ENCODE measurements at regions not wholly inside any gene's neighbourhood (a gene's known extent, or its start where the extent isn't known, plus 50 kb on each side); places are given as distances from the start of the nearest gene placed in this dataset.
"Not testable (repeated sequence)": the region's sequence is repeated elsewhere in the genome, so short reads cannot be mapped to it uniquely, and the experiment has no call there.

- TF ChIP-seq SREBF2 (IDR thresholded peaks at IDR 0.05): no peak
- TF ChIP-seq POLR2A (IDR thresholded peaks at IDR 0.05; ENCODE audit: low read length): no peak
- TF ChIP-seq PBX3 (IDR thresholded peaks at IDR 0.05): no peak
- TF ChIP-seq CEBPB (IDR thresholded peaks at IDR 0.05): no peak
- TF ChIP-seq HOXA7 (CRISPR knock-in tag; IDR thresholded peaks at IDR 0.05): no peak
- TF ChIP-seq HEYL (CRISPR knock-in tag; IDR thresholded peaks at IDR 0.05): no peak
- TF ChIP-seq FOSL2 (IDR thresholded peaks at IDR 0.05): no peak
- no peak for TF ChIP-seq FOSL2 (CRISPR knock-in tag; IDR thresholded peaks at IDR 0.05)
- no peak for TF ChIP-seq RARB (CRISPR knock-in tag; IDR thresholded peaks at IDR 0.05)
- FAIRE-seq (no peak), DNase-seq (ENCODE audit: low read depth in 1 of 2, low spot score in 1 of 2) (no peak), ATAC-seq (no peak)
- ChIA-PET CTCF (no interaction called here), POLR2A (no interaction called here)
- H3K4me1 ChIP-seq: no peaks in the 10 kb centered on the region
- no peaks in the 10 kb centered on the region for H3K9me3 ChIP-seq
- no peak overlapping the region for H3K4me2 ChIP-seq
- H3K27ac ChIP-seq: no peak overlapping the region
- H3K4me3 ChIP-seq: no peak overlapping the region
- WGBS (ENCODE audit: missing lambda C conversion rate): 11% methylated on average over 2 of the region's 2 CpGs
Observed at GRCh38 chr5:82436291-82436690, 158.1 kb upstream of the RPS23 start.

DNA sequence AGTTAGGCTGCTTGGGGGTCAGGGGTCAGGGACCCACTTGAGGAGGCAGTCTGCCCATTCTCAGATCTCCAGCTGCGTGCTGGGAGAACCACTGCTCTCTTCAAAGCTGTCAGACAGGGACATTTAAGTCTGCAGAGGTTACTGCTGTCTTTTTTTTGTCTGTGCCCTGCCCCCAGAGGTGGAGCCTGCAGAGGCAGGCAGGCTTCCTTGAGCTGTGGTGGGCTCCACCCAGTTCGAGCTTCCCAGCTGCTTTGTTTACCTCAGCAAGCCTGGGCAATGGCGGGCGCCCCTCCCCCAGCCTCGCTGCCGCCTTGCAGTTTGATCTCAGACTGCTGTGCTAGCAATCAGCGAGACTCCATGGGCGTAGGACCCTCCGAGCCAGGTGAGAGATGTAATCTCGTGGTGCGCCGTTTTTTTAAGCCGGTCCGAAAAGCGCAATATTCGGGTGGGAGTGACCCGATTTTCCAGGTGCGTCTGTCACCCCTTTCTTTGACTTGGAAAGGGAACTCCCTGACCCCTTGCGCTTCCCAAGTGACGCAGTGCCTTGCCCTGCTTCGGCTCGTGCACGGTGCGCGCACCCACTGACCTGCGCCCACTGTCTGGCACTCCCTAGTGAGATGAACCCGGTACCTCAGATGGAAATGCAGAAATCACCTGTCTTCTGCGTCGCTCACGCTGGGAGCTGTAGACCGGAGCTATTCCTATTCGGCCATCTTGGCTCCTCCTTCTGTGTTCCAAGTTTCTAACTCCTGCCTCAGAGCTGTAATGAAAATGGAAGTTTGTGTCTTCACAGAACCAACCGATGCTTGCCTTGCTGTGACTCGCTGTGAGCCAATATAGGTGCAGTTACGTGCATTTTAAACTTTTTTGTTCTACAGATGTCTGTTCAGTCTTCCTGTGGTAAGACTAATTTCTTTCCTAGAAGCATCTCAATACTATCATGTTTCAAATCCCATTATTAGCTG, 156.8 kb upstream of the RPS23 start:
- ATAC-seq, FAIRE-seq: not testable (repeated sequence)
- 70% methylated on average over 22 of the region's 35 CpGs for WGBS (ENCODE audit: missing lambda C conversion rate)

DNA sequence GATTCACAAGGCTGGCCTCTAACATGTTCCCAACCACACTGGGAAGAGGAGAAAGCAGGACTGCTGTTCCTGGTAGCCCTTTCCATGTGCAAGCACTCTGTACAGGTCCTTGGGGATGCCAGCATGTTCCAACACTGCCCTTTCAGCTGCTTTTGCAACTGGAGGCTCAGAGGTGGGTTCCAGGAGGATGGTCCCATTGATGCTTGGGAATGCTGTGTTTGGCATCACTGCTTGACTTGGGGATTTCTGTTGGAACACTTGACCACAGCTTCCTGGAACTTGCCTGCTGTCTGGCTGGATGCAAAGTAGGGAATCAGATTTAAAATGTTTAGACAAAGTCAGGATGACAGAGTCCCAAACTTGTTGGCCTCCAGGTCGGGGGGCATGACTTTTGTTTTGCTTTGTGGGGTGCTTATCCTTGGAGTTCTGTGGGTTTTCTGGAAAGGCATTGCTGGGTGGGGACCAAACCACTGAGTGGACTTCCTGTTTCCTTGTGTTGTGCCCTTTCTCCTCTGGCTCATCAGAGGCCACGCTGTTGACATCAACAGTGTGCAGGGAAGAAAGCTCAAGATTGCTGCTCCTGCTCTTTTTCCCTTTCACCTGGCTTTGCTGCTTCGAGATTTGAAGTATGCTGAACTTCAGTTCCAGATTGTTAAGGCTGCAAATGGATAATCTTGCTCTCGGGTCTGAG, 148.5 kb upstream of the RPS23 start:
- TF ChIP-seq BHLHE40 (IDR thresholded peaks at IDR 0.05; ENCODE audit: low read depth, low read length) (no peak), CEBPB (IDR thresholded peaks at IDR 0.05) (no peak), SREBF2 (IDR thresholded peaks at IDR 0.05) (no peak), PHF8 (IDR thresholded peaks at IDR 0.05; ENCODE audit: borderline replicate concordance, low read depth) (no peak), ZC3H11A (IDR thresholded peaks at IDR 0.05) (no peak), RFX5 (IDR thresholded peaks at IDR 0.05) (no peak), ZSCAN20 (CRISPR knock-in tag; IDR thresholded peaks at IDR 0.05) (no peak), RARB (CRISPR knock-in tag; IDR thresholded peaks at IDR 0.05) (no peak), FOSL2 (IDR thresholded peaks at IDR 0.05) (no peak), FOSL2 (CRISPR knock-in tag; IDR thresholded peaks at IDR 0.05) (no peak), HOXB5 (CRISPR knock-in tag; IDR thresholded peaks at IDR 0.05) (no peak), EHF (CRISPR knock-in tag; IDR thresholded peaks at IDR 0.05) (no peak), EP300 (IDR thresholded peaks at IDR 0.05) (no peak), PBX3 (IDR thresholded peaks at IDR 0.05) (no peak), CBX8 (IDR thresholded peaks at IDR 0.05) (no peak)
- TF ChIP-seq, protein P1, sequence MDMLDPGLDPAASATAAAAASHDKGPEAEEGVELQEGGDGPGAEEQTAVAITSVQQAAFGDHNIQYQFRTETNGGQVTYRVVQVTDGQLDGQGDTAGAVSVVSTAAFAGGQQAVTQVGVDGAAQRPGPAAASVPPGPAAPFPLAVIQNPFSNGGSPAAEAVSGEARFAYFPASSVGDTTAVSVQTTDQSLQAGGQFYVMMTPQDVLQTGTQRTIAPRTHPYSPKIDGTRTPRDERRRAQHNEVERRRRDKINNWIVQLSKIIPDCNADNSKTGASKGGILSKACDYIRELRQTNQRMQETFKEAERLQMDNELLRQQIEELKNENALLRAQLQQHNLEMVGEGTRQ (IDR thresholded peaks at IDR 0.05): no peak
- TF ChIP-seq, protein P2, sequence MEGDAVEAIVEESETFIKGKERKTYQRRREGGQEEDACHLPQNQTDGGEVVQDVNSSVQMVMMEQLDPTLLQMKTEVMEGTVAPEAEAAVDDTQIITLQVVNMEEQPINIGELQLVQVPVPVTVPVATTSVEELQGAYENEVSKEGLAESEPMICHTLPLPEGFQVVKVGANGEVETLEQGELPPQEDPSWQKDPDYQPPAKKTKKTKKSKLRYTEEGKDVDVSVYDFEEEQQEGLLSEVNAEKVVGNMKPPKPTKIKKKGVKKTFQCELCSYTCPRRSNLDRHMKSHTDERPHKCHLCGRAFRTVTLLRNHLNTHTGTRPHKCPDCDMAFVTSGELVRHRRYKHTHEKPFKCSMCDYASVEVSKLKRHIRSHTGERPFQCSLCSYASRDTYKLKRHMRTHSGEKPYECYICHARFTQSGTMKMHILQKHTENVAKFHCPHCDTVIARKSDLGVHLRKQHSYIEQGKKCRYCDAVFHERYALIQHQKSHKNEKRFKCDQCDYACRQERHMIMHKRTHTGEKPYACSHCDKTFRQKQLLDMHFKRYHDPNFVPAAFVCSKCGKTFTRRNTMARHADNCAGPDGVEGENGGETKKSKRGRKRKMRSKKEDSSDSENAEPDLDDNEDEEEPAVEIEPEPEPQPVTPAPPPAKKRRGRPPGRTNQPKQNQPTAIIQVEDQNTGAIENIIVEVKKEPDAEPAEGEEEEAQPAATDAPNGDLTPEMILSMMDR (IDR thresholded peaks at IDR 0.05): no peak
- ChIA-PET CTCF (interaction anchor here (1.3 kb wide), 1 partner anchor 38 kb away, joined by 3 read pairs; no protein-coding TSS in a partner anchor), POLR2A (no interaction called here)
- Histone ChIP-seq H3K9me3 (no peaks in the 10 kb centered on the region), H3K4me2 (no peak overlapping the region), H3K4me3 (no peak overlapping the region), H3K27ac (no peak overlapping the region), H3K4me1 (no peaks in the 10 kb centered on the region)
- DNase-seq (ENCODE audit: low read depth in 1 of 2, low spot score in 1 of 2) (no peak), ATAC-seq (no peak), FAIRE-seq (no peak)
- WGBS (ENCODE audit: missing lambda C conversion rate): 10% methylated on average over 4 of the region's 4 CpGs

More for the DNA sequence above, 156.8 kb upstream of the RPS23 start:
- H3K27ac ChIP-seq; H3K4me2 ChIP-seq; H3K4me3 ChIP-seq; CTCF ChIA-PET; H3K9me3 ChIP-seq; POLR2A ChIA-PET; H3K4me1 ChIP-seq; DNase-seq (ENCODE audit: low read depth in 1 of 2, low spot score in 1 of 2): not testable (repeated sequence)
